Uterus (tissue), 2 donors: ENCODE measurements at regions not wholly inside any gene's neighbourhood (a gene's known extent, or its start where the extent isn't known, plus 50 kb on each side); places are given as distances from the start of the nearest gene placed in this dataset.

Experiments
- POLR2A ChIP-seq, 2 donors: fragments of 450-650 bp; IDR thresholded peaks; one replicate each; pipeline ENCODE4 v1.6.1; 2016; ENCODE audit warnings: antibody characterized with exemption in 2 of 2, mild to moderate bottlenecking in 1 of 2, moderate library complexity in 1 of 2
- TF ChIP-seq, protein P1 (sequence below), 4 experiments: fragments of 200-600 bp in 2 of 4; fragments of 450-650 bp in 2 of 4; sonication (generic) in 2 of 4; IDR thresholded peaks; one replicate each; pipeline ENCODE4 v1.5.1; 2016 to 2019; ENCODE audit warnings: antibody characterized with exemption in 4 of 4, mild to moderate bottlenecking in 2 of 4, moderate library complexity in 1 of 4

DNA sequence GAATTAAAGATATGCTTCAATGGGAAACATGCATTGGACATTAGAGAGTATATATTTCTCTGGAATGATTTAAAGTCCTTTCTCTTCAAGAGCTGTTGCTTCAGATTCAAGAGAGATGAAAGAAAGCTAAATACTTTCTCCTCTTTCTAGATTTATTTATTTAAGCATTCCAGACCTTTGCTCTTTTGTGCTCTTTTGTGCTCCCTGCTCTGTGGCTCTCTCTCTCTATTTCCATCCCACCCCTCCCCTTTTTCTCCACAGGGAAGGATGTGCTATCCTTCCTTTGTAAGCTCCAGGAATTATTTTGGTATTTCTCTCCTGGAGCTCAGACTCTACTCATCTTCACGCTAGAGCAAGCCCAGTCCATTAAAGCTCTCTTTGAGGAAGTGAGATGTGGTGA is 871.9 kb upstream of the GBE1 start:
- no peak for TF ChIP-seq POLR2A (IDR thresholded peaks at IDR 0.05)
- TF ChIP-seq, protein P1, sequence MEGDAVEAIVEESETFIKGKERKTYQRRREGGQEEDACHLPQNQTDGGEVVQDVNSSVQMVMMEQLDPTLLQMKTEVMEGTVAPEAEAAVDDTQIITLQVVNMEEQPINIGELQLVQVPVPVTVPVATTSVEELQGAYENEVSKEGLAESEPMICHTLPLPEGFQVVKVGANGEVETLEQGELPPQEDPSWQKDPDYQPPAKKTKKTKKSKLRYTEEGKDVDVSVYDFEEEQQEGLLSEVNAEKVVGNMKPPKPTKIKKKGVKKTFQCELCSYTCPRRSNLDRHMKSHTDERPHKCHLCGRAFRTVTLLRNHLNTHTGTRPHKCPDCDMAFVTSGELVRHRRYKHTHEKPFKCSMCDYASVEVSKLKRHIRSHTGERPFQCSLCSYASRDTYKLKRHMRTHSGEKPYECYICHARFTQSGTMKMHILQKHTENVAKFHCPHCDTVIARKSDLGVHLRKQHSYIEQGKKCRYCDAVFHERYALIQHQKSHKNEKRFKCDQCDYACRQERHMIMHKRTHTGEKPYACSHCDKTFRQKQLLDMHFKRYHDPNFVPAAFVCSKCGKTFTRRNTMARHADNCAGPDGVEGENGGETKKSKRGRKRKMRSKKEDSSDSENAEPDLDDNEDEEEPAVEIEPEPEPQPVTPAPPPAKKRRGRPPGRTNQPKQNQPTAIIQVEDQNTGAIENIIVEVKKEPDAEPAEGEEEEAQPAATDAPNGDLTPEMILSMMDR (IDR thresholded peaks at IDR 0.05), result no peak
